ENCODE measurements at regions not wholly inside any gene's neighbourhood (a gene's known extent, or its start where the extent isn't known, plus 50 kb on each side); places are given as distances from the start of the nearest gene placed in this dataset.
"Not testable (repeated sequence)": the region's sequence is repeated elsewhere in the genome, so short reads cannot be mapped to it uniquely, and the experiment has no call there.

GRCh38 chr1:21368515-21369289, 71.2 kb upstream of the NBPF3 start:
- no peaks in the 10 kb centered on the region for H3K9me3 ChIP-seq (ENCODE audit: control insufficient read depth, insufficient read depth, low read length)
- H3K36me3 ChIP-seq (ENCODE audit: control insufficient read depth, insufficient read depth, low read length): no peaks in the 10 kb centered on the region
- no peak overlapping the region for H3K4me3 ChIP-seq (ENCODE audit: low read depth, low read length)
- H3K4me1 ChIP-seq (ENCODE audit: control insufficient read depth, insufficient read depth, low read length): peaks cover 9% of the 10 kb centered on the region
- H3K27me3 ChIP-seq (ENCODE audit: control insufficient read depth, insufficient read depth, low read length): no peaks in the 10 kb centered on the region
- DNase-seq (ENCODE audit: low read depth in 4 of 6, low spot score in 6 of 6): peak in 5 of 6 donors; percentile 57 to 90 (median 62)
- 39% methylated on average over 8 of the region's 9 CpGs for WGBS (ENCODE audit: insufficient coverage)
- no peak overlapping the region for H3K27ac ChIP-seq (ENCODE audit: low read depth, low read length)

DNA sequence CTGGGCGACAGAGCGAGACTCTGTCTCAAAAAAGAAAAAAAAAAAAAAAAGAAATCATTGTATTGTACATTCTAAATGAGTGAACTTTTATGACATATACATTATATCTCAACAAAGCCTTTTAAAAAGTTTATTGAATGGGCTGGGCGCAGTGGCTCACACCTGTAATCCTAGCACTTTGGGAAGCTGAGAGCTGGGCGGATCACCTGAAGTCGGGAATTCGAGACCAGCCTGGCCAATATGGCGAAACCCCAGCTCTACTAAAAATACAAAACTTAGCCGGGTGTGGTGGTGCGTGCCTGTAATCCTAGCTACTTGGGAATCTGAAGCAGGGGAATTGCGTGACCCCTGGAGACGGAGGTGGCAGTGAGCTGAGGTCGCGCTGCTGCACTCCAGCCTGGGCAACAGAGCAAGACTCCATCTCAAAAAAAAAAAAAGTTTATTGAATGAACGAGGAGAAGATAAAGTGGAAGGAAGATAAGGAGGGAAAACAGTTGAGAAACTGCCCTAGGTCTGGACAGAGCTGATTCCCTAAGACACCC, 71.9 kb upstream of the NBPF3 start:
- WGBS (ENCODE audit: insufficient coverage): 89% methylated on average over 8 of the region's 14 CpGs
- not testable (repeated sequence) for H3K27me3 ChIP-seq (ENCODE audit: control insufficient read depth, insufficient read depth, low read length); H3K4me3 ChIP-seq (ENCODE audit: low read depth, low read length); DNase-seq (ENCODE audit: low read depth in 4 of 6, low spot score in 6 of 6); H3K36me3 ChIP-seq (ENCODE audit: control insufficient read depth, insufficient read depth, low read length); H3K4me1 ChIP-seq (ENCODE audit: control insufficient read depth, insufficient read depth, low read length); H3K9me3 ChIP-seq (ENCODE audit: control insufficient read depth, insufficient read depth, low read length); H3K27ac ChIP-seq (ENCODE audit: low read depth, low read length)

DNA sequence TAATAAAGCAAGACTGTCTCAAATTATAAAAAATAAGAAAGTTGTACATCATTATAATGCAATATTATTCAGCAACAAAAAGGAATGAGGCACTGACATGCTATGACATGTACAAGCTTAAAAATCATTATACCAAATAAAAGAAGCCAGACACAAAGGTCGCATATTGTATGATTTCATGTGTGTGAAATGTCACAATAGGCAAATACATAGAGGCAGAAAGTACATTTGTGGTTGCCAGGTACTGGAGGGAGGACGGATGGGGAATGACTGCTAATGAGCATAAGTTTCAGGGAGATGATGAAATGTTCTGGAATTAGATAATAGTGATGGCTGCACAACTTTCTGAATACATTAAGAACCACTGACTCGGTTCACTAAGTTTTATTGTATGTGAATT, 73.6 kb upstream of the NBPF3 start:
- H3K27ac ChIP-seq (ENCODE audit: low read depth, low read length): no peak overlapping the region
- no peak overlapping the region for H3K4me3 ChIP-seq (ENCODE audit: low read depth, low read length)
- no peaks in the 10 kb centered on the region for H3K27me3 ChIP-seq (ENCODE audit: control insufficient read depth, insufficient read depth, low read length)
- 80% methylated on average over 1 of the region's 3 CpGs for WGBS (ENCODE audit: insufficient coverage)
- no peaks in the 10 kb centered on the region for H3K36me3 ChIP-seq (ENCODE audit: control insufficient read depth, insufficient read depth, low read length)
- DNase-seq (ENCODE audit: low read depth in 4 of 6, low spot score in 6 of 6): no peak
- H3K9me3 ChIP-seq (ENCODE audit: control insufficient read depth, insufficient read depth, low read length): no peaks in the 10 kb centered on the region
- H3K4me1 ChIP-seq (ENCODE audit: control insufficient read depth, insufficient read depth, low read length): peaks cover 10% of the 10 kb centered on the region

DNA sequence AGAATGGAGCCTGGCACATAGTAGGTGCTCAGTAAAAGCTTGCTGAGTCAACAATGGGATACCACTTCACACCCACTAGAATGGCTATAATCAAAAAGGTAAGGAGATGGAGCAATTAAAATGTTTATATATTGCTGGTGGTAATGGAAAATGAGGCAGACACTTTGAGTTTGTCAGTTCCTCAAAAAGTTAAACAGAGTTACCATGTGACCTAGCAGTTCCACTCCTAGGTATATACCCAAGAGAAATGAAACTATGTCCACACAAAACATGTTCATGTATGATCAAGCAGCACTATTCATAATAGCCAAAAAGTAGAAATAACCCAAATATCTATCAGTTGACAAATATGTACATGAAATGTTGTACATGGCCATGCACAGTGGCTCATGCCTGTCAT, 74.8 kb upstream of the ECE1 start:
- Histone ChIP-seq H3K27ac (ENCODE audit: low read depth, low read length) (no peak overlapping the region), H3K36me3 (ENCODE audit: control insufficient read depth, insufficient read depth, low read length) (no peaks in the 10 kb centered on the region), H3K27me3 (ENCODE audit: control insufficient read depth, insufficient read depth, low read length) (no peaks in the 10 kb centered on the region), H3K4me1 (ENCODE audit: control insufficient read depth, insufficient read depth, low read length) (peaks cover 13% of the 10 kb centered on the region), H3K4me3 (ENCODE audit: low read depth, low read length) (no peak overlapping the region), H3K9me3 (ENCODE audit: control insufficient read depth, insufficient read depth, low read length) (no peaks in the 10 kb centered on the region)
- DNase-seq (ENCODE audit: low read depth in 4 of 6, low spot score in 6 of 6): no peak

GRCh38 chr1:21362096-21362495, 71.8 kb upstream of the ECE1 start:
- Histone ChIP-seq H3K4me3 (ENCODE audit: low read depth, low read length) (no peak overlapping the region), H3K4me1 (ENCODE audit: control insufficient read depth, insufficient read depth, low read length) (peaks cover 4% of the 10 kb centered on the region), H3K27ac (ENCODE audit: low read depth, low read length) (no peak overlapping the region), H3K36me3 (ENCODE audit: control insufficient read depth, insufficient read depth, low read length) (no peaks in the 10 kb centered on the region), H3K27me3 (ENCODE audit: control insufficient read depth, insufficient read depth, low read length) (no peaks in the 10 kb centered on the region), H3K9me3 (ENCODE audit: control insufficient read depth, insufficient read depth, low read length) (no peaks in the 10 kb centered on the region)
- WGBS (ENCODE audit: insufficient coverage): 43% methylated on average over 1 of the region's 3 CpGs
- peak in 1 of 6 donors; percentile 56 for DNase-seq (ENCODE audit: low read depth in 4 of 6, low spot score in 6 of 6)

GRCh38 chr1:21361506-21361905, 71.2 kb upstream of the ECE1 start:
- H3K9me3 ChIP-seq (ENCODE audit: control insufficient read depth, insufficient read depth, low read length): no peaks in the 10 kb centered on the region
- H3K27me3 ChIP-seq (ENCODE audit: control insufficient read depth, insufficient read depth, low read length): no peaks in the 10 kb centered on the region
- H3K36me3 ChIP-seq (ENCODE audit: control insufficient read depth, insufficient read depth, low read length): no peaks in the 10 kb centered on the region
- peaks cover 4% of the 10 kb centered on the region for H3K4me1 ChIP-seq (ENCODE audit: control insufficient read depth, insufficient read depth, low read length)
- no peak overlapping the region for H3K27ac ChIP-seq (ENCODE audit: low read depth, low read length)
- no peak for DNase-seq (ENCODE audit: low read depth in 4 of 6, low spot score in 6 of 6)
- H3K4me3 ChIP-seq (ENCODE audit: low read depth, low read length): no peak overlapping the region
- WGBS (ENCODE audit: insufficient coverage): 82% methylated on average over 2 of the region's 5 CpGs

DNA sequence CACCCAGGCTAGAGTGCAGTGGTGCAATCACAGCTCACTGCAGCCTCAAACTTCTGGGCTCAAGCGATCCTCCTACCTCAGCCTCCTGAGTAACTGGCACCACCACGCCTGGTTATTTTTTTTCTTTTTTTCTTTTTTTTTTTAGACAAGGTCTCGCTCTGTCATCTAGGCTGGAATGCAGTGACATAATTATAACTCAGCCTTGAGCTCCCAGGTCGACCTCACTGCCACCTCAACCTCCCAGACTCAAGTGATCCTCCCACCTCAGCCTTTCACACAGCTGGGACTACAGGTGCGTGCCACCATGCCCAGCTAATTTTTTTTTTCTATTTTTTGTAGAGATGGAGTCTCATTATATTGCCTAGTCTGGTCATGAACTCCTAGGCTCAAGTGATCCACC, 66.9 kb upstream of the ECE1 start:
- no peak overlapping the region for H3K4me3 ChIP-seq (ENCODE audit: low read depth, low read length)
- no peaks in the 10 kb centered on the region for H3K9me3 ChIP-seq (ENCODE audit: control insufficient read depth, insufficient read depth, low read length)
- no peaks in the 10 kb centered on the region for H3K36me3 ChIP-seq (ENCODE audit: control insufficient read depth, insufficient read depth, low read length)
- H3K4me1 ChIP-seq (ENCODE audit: control insufficient read depth, insufficient read depth, low read length): peaks cover 4% of the 10 kb centered on the region
- no peak overlapping the region for H3K27ac ChIP-seq (ENCODE audit: low read depth, low read length)
- 86% methylated on average over 3 of the region's 5 CpGs for WGBS (ENCODE audit: insufficient coverage)
- no peak for DNase-seq (ENCODE audit: low read depth in 4 of 6, low spot score in 6 of 6)
- H3K27me3 ChIP-seq (ENCODE audit: control insufficient read depth, insufficient read depth, low read length): no peaks in the 10 kb centered on the region

GRCh38 chr1:21355956-21356355, 65.7 kb upstream of the ECE1 start:
- Histone ChIP-seq H3K27ac (ENCODE audit: low read depth, low read length) (no peak overlapping the region), H3K4me3 (ENCODE audit: low read depth, low read length) (no peak overlapping the region), H3K4me1 (ENCODE audit: control insufficient read depth, insufficient read depth, low read length) (no peaks in the 10 kb centered on the region), H3K9me3 (ENCODE audit: control insufficient read depth, insufficient read depth, low read length) (no peaks in the 10 kb centered on the region), H3K27me3 (ENCODE audit: control insufficient read depth, insufficient read depth, low read length) (no peaks in the 10 kb centered on the region), H3K36me3 (ENCODE audit: control insufficient read depth, insufficient read depth, low read length) (no peaks in the 10 kb centered on the region)
- WGBS (ENCODE audit: insufficient coverage): 100% methylated on average over 4 of the region's 6 CpGs
- no peak for DNase-seq (ENCODE audit: low read depth in 4 of 6, low spot score in 6 of 6)

DNA sequence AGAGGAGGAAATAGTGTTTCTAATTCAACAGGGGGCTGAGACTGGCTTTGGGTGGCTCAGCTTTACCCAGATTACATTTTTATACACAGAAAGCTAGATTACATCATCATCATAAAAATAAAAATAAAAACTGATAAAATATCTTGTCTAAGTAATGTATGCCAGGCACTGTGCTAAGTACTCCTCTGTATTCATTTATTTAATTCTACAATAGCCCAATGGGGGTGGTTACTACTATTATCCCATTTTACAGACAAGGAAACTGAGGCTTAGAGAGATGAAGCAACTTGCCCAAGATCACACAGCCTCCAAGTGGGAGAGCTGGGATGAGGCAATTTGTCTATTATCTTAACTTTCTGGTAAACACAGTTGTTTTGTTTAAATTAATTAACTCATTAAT, 62.3 kb upstream of the ECE1 start:
- DNase-seq (ENCODE audit: low read depth in 4 of 6, low spot score in 6 of 6): no peak
- Histone ChIP-seq H3K27me3 (ENCODE audit: control insufficient read depth, insufficient read depth, low read length) (no peaks in the 10 kb centered on the region), H3K9me3 (ENCODE audit: control insufficient read depth, insufficient read depth, low read length) (no peaks in the 10 kb centered on the region), H3K4me3 (ENCODE audit: low read depth, low read length) (no peak overlapping the region), H3K36me3 (ENCODE audit: control insufficient read depth, insufficient read depth, low read length) (no peaks in the 10 kb centered on the region), H3K27ac (ENCODE audit: low read depth, low read length) (no peak overlapping the region), H3K4me1 (ENCODE audit: control insufficient read depth, insufficient read depth, low read length) (peaks cover 5% of the 10 kb centered on the region)

DNA sequence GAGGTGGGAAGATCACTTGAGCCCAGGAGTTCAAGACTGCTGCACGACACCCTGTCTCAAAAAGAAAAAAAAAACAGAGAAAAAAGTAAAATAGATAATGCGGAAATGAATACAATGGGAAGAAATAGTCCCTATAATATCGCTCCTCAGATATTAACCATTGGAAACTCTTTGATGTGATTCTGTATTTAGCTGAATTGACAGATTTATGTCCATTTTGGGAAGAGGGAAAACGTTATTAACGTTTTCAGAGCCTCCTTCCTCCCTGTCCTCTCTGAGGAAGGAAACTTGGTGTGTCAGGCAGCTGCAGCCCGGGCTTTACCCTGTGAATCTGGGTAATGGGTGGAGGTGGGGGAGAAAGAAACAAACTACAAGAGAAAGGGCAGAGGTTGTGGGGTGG, 61.6 kb upstream of the ECE1 start:
- Histone ChIP-seq H3K9me3 (ENCODE audit: control insufficient read depth, insufficient read depth, low read length) (no peaks in the 10 kb centered on the region), H3K4me3 (ENCODE audit: low read depth, low read length) (no peak overlapping the region), H3K27ac (ENCODE audit: low read depth, low read length) (no peak overlapping the region), H3K36me3 (ENCODE audit: control insufficient read depth, insufficient read depth, low read length) (no peaks in the 10 kb centered on the region), H3K27me3 (ENCODE audit: control insufficient read depth, insufficient read depth, low read length) (no peaks in the 10 kb centered on the region), H3K4me1 (ENCODE audit: control insufficient read depth, insufficient read depth, low read length) (peaks cover 8% of the 10 kb centered on the region)
- DNase-seq (ENCODE audit: low read depth in 4 of 6, low spot score in 6 of 6): no peak
- 69% methylated on average over 3 of the region's 6 CpGs for WGBS (ENCODE audit: insufficient coverage)

Measured in spinal cord (tissue), 9 donors.